ENCODE measurements at regions not wholly inside any gene's neighbourhood (a gene's known extent, or its start where the extent isn't known, plus 50 kb on each side); places are given as distances from the start of the nearest gene placed in this dataset.

DNA sequence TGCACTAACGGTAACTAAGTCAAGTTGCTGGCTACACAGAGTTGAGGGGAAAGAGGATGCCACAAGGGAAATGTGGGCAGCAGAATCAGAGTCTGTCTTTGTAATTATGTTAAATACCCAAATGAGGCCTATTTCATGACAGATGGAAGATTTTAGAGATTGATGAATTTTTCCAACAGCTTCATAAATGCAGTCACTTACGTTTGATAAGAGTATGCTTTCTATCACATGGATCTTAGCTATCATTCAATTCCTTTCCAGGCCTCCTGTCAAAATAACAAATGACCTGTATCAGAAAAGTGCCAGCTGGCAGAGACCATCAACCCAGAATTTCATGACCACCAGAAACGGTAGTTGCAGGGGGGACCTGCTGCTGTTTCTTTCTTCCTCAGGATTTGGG is 148.4 kb upstream of the PLPP4 start:
- no peak for DNase-seq

DNA sequence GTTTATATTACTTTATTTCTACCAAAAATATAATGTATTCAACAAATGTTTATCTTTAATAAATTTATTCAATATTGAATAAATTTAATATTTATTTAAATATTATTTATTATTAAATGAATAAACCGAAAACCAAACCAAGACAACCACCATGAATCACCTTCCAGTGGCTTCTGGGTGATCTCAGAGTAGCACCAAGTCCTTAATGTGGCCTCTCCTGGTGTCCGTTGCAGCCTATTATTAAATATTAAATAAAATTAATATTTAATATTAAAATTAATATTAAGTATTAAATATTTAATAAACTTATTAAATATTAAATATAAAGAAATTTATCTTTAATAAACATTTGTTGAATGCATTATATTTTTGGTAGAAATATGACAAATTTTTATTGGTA is 143.3 kb upstream of the PLPP4 start:
- DNase-seq, result no peak

DNA sequence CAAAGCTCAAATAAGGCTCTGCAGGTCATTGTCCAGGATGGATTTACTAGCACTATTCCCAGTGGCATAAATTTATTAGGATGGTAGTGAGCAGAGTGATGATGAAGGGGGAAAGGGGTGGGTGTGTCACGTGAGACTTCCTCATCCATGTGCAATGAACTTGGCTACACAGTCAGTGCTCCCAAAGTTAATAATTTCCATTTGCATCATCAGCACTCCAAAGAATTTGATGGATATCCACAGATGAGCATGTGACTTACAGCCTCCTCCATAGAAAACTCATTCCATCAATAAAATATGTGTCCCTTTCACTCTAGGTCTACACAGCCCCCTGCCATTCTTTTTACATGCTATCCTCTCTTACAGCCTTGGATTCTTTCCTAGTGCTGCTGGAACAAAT is 142.6 kb upstream of the PLPP4 start:
- no peak for DNase-seq

DNA sequence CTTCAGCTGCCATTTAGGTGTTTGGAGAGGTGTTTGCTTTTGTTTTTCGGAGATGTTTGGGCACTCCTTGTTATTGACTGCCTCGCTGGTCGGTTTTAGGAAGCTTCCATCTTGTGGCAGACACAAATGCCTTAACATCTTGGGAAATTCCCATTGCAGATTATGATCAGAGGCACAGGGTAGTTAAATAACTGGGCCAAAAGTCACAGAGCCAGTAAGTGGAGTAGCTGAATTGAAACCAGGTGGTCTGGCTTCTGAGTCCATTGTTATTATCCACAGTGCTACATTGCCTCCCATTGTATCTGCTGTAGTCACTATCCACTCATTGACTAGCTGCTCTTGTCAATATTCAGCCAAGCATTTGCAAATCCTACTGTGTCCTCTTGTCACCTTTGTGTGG is 138.2 kb upstream of the PLPP4 start:
- no peak for DNase-seq

DNA sequence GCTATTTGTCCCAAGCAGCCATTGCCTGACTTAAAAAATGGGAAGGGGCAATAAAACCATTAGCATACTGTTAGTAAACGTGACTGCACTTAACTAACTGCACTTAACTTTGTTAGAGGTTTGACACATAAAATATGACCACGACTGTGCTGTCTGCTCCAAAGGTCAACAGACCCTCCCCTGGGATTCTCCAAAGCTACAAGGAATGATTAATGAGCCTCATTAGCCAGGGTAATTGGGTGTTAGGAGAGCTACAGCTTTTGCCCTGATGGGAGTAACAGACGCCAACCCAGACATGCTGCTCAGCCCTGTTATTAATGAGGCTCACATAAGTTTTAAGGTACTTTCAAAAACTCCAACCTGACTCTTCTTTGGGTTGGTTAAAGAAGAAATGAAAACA is 129.4 kb upstream of the PLPP4 start:
- no peak for DNase-seq

DNA sequence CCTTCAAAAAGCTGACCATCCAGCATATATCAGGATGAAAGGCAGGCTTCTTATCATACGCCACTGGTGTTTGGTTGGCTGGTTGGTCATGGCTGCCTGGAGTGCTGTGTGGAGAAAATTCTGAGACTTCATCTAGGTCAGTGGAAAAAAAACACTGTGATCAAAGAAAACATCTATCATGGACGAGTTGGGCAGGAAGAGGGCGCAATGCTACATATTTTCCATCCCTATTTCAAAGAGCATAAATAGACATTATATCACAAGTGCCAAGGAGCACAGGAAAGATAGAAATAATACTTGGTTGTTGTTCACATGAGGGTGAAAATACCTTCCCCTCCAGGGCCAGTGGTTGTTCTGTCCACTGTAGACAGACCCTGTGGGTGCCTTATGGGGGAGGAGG is 128.4 kb upstream of the PLPP4 start:
- peak; percentile 1 for DNase-seq

DNA sequence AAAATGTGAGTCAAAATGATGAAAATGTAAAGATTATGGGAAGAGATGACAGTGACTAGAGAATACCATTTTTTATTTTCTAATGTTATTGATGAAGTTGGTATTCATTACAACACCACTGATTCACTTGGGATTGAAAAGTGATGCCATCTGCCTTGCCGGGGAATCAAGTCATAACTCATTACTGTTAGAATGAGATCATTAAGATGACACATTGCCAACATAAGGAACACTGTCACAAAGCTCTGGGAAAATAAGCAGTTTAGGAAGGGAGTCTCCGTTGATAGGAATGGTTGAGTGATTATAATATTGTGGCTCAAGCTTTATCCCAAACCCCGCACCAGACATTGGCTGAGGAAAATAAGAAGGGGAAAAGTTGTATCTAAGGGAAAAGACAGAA is 121.5 kb upstream of the PLPP4 start:
- no peak for DNase-seq

DNA sequence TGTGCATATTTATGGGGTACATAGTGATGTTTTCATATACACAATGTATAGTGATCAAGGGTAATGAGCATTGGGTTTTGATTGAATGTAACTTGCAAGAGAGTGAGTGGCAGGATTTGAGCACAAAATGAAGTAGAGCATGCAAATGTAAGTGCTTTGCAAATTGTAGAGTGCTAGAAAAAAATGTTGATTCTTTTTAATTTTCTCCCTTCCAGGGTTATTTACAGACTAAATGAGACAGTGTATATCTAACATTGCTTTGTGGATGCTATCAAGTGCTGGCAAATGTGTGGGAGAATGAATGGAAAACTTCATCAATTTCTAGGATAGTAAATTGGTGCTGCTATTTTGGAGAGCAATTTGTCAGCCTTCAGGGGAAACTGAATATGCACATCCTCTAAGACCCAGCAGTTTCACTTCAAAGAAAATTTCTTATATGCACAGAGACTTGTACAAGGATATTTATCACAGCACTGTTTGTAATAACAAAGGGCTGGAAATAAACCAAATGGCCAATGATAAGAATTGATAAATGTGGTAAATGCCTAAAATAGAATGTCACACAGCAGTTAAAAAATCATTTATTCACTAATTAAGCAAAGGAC is 120.6 kb upstream of the PLPP4 start:
- no peak for DNase-seq

DNA sequence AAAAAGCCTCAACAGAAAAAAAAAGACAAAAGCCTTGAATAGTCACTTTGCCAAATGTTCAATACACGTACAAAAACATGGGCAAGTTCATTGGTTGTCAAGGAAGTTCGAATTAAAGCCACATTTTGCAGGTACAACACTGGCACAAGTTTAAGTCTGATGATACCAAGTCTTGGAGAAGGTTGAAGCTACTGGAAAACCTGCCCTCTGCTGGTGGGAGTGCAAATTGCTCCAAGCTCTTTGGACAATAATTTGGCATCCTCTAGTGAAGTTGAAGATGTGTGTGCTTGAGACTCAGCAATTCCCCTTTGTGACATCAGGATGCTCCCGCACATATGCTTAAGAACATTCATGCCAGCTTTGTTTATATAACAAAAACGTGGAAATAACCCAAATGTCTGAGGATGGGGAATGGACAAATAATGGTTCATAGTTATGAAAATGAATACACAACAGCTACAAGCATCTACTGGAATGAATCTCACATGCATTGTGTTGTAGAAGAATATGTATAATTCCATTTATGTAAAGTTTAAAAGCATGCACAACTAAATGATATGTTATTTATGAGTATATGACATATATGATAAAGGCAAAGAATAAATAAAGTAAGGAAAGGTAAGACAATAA is 120.0 kb upstream of the PLPP4 start:
- peak; percentile 11 for DNase-seq

DNA sequence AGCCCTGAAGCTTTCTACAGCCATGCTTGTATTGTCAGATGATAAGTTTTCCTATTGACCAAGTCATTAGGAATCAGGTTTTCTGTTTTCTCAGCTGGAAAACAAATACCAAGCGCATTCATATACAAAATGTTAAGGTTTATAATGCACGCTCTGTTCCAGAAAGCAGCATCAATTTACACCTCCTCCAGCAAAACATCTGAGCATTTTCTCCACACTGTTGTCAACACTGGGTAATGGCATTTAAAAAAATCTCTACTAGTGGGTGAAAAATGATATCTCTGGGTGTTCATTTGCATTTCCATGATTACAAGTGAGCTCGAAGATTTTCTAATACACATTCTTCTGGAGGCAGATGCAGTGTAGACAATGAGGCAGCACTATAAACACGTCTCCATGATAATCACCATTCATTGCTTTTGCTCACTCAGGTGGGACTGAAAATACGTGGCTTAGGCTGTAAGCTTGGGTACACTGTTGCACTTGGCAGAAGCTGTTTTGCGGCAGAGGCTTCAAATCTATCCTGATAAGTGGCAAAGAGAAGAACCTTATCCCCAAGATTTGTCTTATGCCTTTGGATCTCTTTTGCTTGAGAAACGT is 114.8 kb upstream of the PLPP4 start:
- no peak for DNase-seq

DNA sequence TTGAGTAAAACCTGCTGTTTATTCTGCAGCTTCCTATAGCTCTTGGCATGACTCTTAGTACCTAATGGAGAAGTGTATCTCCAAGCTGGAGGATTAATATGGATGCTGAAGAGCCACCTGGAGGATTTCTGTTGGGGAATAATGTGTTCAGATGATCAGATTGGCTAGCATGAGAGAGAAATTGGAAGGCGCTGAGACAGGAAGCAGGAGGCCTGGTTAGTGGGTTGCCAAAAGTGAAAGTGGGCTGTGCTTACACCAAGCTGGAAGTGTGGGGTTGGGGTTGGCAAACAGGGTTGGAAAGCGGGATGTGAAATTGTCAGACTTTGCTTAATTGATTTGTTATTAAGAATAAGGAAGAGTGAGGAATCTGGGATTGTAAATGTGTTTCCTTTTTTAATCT is 111.8 kb upstream of the PLPP4 start:
- no peak for DNase-seq

DNA sequence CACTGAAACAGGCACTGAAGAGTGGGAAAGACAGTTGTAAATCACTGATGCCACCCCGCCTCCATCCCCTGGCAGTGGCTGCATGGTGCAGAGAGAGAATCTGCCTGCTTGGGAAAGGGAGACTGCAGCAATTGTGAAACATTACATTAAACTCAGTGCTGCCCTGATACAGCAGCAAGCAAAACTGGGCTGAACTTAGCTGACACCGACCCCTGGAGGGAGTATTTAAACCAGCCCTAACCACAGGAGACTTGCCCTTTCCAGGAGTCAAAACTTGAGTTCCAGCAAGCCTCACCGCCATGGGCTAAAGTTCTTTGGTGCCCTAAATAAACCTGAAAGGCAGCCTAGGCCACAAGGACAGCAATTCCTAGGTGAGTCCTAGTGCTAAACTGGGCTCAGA is 109.4 kb upstream of the PLPP4 start:
- no peak for DNase-seq

DNA sequence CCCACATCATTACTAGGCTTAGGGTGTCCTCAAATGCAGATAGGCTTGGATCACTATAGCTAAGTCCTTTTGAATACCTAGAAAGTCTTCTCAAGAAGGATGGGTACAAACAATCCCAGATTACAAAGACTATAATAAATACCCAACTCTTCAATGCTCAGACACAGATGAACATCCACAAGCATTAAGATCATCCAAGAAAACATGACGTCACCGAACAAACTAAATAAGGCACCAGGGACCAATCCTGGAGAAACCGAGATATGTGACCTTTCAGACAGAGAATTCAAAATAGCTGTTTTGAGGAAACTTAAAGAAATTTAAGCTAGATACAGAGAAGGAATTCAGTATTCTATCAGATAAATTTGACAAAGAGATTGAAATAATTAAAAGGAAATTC is 108.0 kb upstream of the PLPP4 start:
- no peak for DNase-seq

DNA sequence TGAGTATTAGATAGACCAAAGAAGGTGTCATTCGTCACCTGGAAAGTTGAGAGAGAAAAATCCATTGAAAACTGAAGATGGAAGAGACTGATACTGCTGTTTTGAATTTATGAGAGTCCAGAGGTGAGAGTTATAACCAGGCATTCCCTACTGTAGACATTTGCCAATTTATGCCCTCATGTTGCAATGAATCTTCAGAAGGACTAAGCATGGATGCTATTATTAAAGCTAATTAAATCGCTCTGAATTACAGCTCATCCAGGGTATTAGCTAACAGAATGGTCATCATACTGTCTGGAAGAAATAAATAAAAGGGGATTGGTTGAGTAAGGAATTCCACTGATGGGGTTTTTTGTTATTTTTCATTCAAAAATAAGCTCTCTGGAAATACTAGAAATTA is 101.6 kb upstream of the PLPP4 start:
- DNase-seq, result no peak

DNA sequence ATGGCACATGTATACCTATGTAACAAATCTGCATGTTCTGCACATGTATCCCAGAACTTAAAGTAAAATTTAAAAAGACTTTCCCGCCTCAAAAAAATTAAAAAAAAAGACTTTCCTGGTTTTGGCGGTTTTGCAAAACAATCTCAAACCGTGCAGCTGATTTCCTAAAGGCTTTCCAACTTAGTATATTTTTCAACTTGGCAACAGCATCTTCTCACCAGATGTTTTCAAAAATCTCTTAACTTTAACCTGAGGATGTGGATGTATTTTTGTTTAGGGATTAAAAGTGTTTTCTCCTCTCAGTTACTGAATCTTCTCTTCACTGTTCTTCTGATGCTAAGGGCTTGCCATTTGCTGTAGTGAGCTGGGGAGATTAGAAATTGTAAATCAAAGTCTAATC is 96.5 kb upstream of the PLPP4 start:
- DNase-seq, result no peak

DNA sequence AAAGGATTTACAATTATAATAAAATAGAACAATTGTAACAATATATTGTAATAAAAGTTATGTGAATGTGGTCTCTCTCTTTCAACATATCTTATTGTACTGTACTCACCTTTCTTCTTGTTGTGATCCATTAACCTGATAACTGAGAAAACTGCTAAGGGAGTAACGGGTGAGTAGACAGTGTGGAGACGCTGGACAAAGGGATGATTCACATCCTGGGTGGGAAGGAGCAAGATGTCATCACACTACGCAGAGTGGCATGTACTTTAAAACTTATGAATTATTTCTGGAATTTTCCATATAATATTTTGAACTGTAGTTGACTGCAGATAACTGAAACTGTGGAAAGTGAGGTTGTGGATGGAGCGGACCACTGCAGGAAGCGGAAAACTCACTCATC is 91.2 kb upstream of the PLPP4 start:
- DNase-seq, result no peak

DNA sequence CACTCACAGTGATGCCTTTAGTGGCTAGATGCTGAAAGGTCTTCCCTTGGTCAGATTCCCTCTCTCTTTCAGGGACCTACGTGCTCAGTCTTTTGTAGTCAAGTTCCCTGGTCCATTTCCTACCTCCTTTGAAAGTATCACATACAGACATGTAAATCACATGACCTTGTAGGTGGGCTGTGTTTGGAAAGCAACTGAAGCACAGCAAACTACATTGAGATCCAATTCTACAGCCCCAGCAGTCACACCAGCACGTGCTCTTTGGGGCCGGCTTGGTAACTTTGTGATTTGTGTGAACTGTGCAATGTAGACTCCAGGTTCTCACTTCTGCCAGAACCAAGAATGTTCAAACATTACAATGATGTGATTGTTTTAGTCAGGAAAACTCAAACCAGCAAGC is 89.7 kb upstream of the PLPP4 start:
- no peak for DNase-seq

DNA sequence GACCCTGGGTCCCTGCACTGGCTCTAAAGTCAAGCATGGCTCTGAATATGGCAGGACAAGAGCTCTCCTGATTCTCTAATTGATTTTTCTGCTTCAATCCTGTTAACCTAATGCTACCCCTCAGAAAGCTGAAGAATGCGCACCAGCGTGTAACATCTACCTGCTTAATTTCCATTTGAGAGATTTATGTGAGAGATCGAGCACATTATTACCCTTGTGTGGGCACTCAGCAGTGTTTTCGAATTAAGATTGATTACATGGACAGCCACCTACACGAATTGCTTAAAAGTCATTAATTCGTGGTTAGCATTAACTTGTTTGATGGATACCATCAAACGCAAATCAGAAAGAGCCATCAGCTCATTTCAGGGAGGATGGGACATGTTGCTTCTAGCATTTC is 88.7 kb upstream of the PLPP4 start:
- DNase-seq, result no peak

DNA sequence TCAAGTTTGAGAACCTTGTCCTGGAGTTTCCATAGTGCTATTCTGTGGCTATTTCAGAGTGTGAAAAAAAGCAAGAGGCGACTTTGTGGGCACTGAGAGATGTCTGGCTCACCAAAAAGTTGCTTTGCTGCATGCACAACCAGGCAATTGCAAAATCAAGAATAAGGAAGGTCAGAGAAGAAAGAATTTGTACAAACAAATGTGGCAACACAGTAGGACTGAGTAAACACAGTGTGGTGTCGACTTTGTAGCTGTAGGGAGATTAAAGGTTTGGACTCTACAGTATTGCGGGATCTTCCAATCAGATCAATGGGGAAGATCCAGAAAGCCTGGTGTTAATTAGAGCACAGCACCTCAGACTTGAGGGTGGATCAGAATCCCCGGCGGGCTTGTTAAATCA is 88.1 kb upstream of the PLPP4 start:
- no peak for DNase-seq

DNA sequence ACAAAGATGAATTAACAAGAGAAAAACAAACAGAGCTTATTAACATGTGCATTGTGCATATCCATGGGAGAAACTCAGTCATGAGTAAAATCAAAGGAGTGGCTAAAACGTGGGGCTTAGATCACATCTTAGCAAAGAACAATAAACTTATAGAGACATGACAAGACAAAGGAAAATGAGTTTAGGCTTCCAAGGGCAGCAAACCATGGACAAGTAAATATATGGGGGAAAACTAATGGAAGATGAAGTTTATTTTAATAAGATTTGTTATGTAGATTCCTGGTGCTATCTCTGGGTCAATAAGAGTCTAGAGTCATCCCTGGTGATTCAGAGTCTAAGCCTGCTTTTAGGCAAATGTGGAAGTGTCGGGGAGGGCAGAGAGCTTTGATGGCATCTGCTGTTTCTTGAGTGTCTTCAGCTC is 87.2 kb upstream of the PLPP4 start:
- no peak for DNase-seq

DNA sequence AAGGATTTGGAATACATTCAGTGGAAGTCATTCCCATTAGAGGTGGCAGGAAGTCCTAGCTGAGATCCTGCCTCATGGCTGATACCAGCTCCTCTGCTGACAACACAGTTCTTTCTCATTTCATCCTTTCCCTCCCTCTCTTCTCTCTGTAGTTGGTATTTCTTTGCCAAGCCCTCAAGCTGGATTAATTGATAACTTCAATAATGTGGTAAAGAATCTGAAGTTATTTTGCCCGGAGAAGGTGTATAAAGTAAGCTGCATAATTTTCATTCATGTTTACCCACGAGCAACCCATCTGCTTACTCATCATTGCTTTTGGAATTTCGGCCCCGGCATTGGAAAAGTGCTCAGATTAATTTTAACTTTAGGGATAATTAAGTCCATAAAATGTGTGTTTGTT is 85.2 kb upstream of the PLPP4 start:
- DNase-seq, result no peak

DNA sequence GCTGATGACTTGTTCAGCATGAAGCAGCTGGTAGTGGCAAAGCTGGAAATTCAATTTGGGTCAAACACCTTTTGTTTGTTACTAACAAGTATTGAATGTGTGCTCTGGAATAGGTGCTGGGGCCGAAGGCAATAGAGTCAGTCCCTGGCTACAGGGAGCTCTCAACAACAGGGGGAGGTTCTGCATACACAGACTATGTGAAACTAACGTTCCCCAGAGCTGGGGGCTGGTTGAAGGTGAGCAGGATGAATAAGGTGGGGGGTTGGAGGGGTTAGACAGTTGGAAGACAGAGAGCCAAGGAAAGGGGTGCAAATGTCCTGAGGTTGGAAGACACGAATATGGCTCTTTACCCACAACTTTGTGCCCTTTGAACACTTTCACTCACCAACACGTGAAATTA is 84.1 kb upstream of the PLPP4 start:
- no peak for DNase-seq

DNA sequence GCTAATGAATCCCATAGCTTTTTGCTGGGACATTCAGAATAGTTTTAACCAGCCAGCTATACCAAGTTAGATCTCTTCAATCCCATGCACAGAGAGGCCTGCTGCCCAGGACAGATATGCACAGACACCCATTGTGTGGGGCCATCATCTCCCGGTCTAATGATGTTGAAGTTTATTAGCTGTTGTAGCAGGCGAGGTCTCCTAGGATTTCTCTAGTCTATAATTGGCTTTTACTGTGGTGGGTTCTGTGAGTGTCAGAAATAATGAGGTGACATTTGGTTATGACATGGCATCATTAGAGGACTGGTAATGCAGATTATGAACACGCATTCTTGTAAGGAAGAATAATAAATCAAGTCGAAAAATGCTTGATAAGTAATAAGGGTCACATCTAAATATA is 81.4 kb upstream of the PLPP4 start:
- no peak for DNase-seq

DNA sequence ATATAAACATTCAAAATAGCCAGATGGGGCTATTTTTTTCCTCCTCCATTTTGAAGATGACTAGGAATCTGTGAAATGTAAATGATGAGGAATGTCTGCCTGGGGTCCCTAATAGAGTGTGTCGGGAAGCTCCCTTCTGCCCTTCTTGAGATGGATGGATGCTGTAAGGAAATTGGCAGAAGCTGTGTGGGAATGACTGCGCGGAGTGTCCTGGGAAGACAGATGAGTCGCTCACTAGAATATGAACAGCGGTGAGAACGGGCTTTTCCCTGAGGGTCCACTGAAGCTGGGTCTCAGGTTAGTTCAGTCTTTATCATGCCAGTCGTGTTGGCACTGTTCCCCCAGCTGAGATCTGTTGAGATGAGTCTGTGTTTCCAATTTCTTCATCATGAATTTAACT is 75.1 kb upstream of the PLPP4 start:
- DNase-seq, result no peak

DNA sequence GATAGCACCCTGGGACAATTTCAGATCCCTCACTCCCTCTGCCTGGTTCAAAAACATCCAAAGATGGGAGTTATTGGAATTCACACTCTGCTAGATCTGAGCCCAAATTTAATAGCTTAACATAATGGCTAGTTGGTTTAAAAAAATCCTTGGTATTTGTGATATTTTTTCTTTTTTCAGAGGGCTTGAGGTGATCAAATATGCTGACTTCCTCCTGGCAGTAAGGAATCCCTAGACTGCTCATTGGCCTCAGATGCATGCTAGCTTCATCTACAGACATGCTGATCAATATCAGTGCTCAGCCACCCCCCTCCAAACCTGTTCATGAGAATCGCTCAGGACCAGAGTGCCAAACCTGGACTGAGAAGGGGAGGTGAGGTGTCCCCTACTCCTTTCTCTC is 74.7 kb upstream of the PLPP4 start:
- DNase-seq, result no peak
